PC-3 (cell line): ENCODE measurements at regions not wholly inside any gene's neighbourhood (a gene's known extent, or its start where the extent isn't known, plus 50 kb on each side); places are given as distances from the start of the nearest gene placed in this dataset.

Experiments
- ATAC-seq: fragments of 200-7000 bp; cut with Tn5 transposase; 2 replicates; pipeline ENCODE4 v1.9.1; 2020; ENCODE audit warnings: mild to moderate bottlenecking, moderate library complexity
- BruUV-seq: library from RNA; stranded (reverse); fragments of 400-500 nt; replicated peaks from 2 replicates; lab custom pipeline; 2021; lab: Mats Ljungman, UMichigan
- CTCF ChIA-PET: fragments of 300-600 bp; sonication (Branson Sonifier 250); formaldehyde crosslinking; loops from one replicate; lab custom pipeline; 2022; ENCODE audit warnings: antibody characterized with exemption; lab: Charles Lee
- POLR2A ChIA-PET: fragments of 300-600 bp; sonication (Branson Sonifier 250); formaldehyde crosslinking; loops from one replicate; lab custom pipeline; 2022; ENCODE audit warnings: antibody characterized with exemption; ENCODE audit not compliant: unreplicated experiment; lab: Charles Lee
- DNase-seq: peaks from one replicate; pipeline ENCODE4 v3.0.0-alpha.2; 2015
- H2AFZ ChIP-seq: fragments of 300-600 bp; sonication (generic); 2 replicates; pipeline ENCODE4 v1.6.0; 2016; ENCODE audit warnings: antibody characterized with exemption, low read length
- H3F3A ChIP-seq: fragments of 300-600 bp; sonication (generic); one replicate; pipeline ENCODE4 v1.6.0; 2017; ENCODE audit warnings: antibody characterized with exemption, low read length, control low read depth, mild to moderate bottlenecking; ENCODE audit not compliant: unreplicated experiment
- H3K27ac ChIP-seq: fragments of 300-600 bp; sonication (generic); 2 replicates; pipeline ENCODE4 v1.5.1; 2016; ENCODE audit warnings: mild to moderate bottlenecking, low read length
- H3K27me3 ChIP-seq: fragments of 300-600 bp; sonication (generic); 2 replicates; pipeline ENCODE4 v1.6.1; 2016; ENCODE audit warnings: low read length, mixed read lengths
- H3K36me3 ChIP-seq: fragments of 300-600 bp; sonication (generic); 2 replicates; pipeline ENCODE4 v1.6.1; 2016; ENCODE audit warnings: low read depth, mixed run types, low read length, mixed read lengths
- H3K4me1 ChIP-seq: fragments of 300-600 bp; sonication (generic); 2 replicates; pipeline ENCODE4 v1.5.1; 2016; ENCODE audit warnings: low read length; ENCODE audit not compliant: insufficient read depth
- H3K4me2 ChIP-seq: fragments of 300-600 bp; sonication (generic); 2 replicates; pipeline ENCODE4 v1.6.0; 2016; ENCODE audit warnings: low read length
- H3K4me3 ChIP-seq: fragments of 300-600 bp; sonication (generic); 2 replicates; pipeline ENCODE4 v1.5.1; 2016; ENCODE audit warnings: mild to moderate bottlenecking, low read length, mixed read lengths
- H3K79me2 ChIP-seq: fragments of 300-600 bp; sonication (generic); 2 replicates; pipeline ENCODE4 v1.6.1; 2017; ENCODE audit warnings: low read length, mixed read lengths
- H3K9ac ChIP-seq: fragments of 300-600 bp; sonication (generic); 2 replicates; pipeline ENCODE4 v1.6.0; 2016; ENCODE audit warnings: mild to moderate bottlenecking, low read length
- H3K9me2 ChIP-seq: fragments of 300-600 bp; sonication (generic); replicated peaks from 2 replicates; pipeline ENCODE4 v1.6.1; 2016; ENCODE audit warnings: mixed run types, low read length, mixed read lengths
- H3K9me3 ChIP-seq: fragments of 300-600 bp; sonication (generic); 2 replicates; pipeline ENCODE4 v1.6.1; 2016; ENCODE audit warnings: low read length, mixed read lengths
- H4K20me1 ChIP-seq: fragments of 300-600 bp; sonication (generic); 2 replicates; pipeline ENCODE4 v1.6.1; 2016; ENCODE audit warnings: low read length, mixed read lengths
- EZH2 ChIP-seq: fragments of 300-600 bp; sonication (generic); IDR thresholded peaks from one replicate; pipeline ENCODE4 v1.6.1; 2017; ENCODE audit warnings: antibody characterized with exemption, mild to moderate bottlenecking, low read length; ENCODE audit not compliant: unreplicated experiment
- EZH2phosphoT487 ChIP-seq: fragments of 300-600 bp; sonication (generic); IDR thresholded peaks from 2 replicates; pipeline ENCODE4 v1.6.1; 2018; ENCODE audit warnings: mild to moderate bottlenecking, antibody characterized with exemption, low read length, borderline replicate concordance
- intact Hi-C: fragments of 100-400 bp; cut with micrococcal nuclease; formaldehyde crosslinking; loops from 2 replicates; pipeline ENCODE4 v1.9.0; 2023
- TF ChIP-seq, protein P1 (sequence below): fragments of 300-600 bp; sonication (generic); conservative IDR thresholded peaks from 2 replicates; pipeline ENCODE4 v1.5.1; 2017; ENCODE audit warnings: antibody characterized with exemption, low read depth, mild to moderate bottlenecking, low read length

- BruUV-seq, result no TSS peak
- H3K4me3 ChIP-seq, result no peak overlapping the region
- H2AFZ ChIP-seq, result no peak overlapping the region
- no peaks in the 10 kb centered on the region for H3K79me2 ChIP-seq
- no peak overlapping the region for H3K4me2 ChIP-seq
- H4K20me1 ChIP-seq, result no peaks in the 10 kb centered on the region
- no peaks in the 10 kb centered on the region for H3K9me3 ChIP-seq
- intact Hi-C loops, result no loop called here
- POLR2A ChIA-PET, result no interaction called here
- H3K36me3 ChIP-seq, result no peaks in the 10 kb centered on the region
- CTCF ChIA-PET, result no interaction called here
- TF ChIP-seq, protein P1, sequence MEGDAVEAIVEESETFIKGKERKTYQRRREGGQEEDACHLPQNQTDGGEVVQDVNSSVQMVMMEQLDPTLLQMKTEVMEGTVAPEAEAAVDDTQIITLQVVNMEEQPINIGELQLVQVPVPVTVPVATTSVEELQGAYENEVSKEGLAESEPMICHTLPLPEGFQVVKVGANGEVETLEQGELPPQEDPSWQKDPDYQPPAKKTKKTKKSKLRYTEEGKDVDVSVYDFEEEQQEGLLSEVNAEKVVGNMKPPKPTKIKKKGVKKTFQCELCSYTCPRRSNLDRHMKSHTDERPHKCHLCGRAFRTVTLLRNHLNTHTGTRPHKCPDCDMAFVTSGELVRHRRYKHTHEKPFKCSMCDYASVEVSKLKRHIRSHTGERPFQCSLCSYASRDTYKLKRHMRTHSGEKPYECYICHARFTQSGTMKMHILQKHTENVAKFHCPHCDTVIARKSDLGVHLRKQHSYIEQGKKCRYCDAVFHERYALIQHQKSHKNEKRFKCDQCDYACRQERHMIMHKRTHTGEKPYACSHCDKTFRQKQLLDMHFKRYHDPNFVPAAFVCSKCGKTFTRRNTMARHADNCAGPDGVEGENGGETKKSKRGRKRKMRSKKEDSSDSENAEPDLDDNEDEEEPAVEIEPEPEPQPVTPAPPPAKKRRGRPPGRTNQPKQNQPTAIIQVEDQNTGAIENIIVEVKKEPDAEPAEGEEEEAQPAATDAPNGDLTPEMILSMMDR, result no peak
- TF ChIP-seq EZH2phosphoT487 (no peak), EZH2 (no peak)
- H3K4me1 ChIP-seq, result no peaks in the 10 kb centered on the region
- H3K9ac ChIP-seq, result no peak overlapping the region
- H3F3A ChIP-seq, result no peaks in the 10 kb centered on the region
- H3K9me2 ChIP-seq, result no peaks in the 10 kb centered on the region
- H3K27me3 ChIP-seq, result no peaks in the 10 kb centered on the region
- ATAC-seq (no peak), DNase-seq (no peak)
- no peak overlapping the region for H3K27ac ChIP-seq
These were observed 277.1 kb upstream of the TENM3 start for GRCh38 chr4:181966104-181966551.

DNA sequence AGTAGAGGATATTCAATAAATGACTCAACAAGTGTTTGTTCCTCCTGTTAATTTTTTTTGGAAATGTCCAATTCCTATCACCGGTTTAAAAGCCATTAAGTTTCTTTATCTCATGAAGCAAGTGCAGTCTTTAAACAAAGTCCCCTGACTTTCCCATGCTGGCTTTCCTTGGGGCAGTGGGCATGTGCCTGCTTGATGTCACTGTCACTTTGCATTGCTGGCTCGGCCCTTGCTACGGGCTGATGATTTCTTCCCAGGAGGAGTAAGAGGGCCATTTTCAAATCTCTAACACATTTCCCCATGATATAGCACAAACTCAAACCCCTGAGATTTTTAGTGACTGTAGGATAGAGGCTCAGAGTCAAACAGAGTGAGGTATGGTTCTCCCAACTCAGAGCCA lies 275.8 kb upstream of the TENM3 start:
- ChIA-PET CTCF (no interaction called here), POLR2A (no interaction called here)
- Histone ChIP-seq H3F3A (no peaks in the 10 kb centered on the region), H3K27me3 (no peaks in the 10 kb centered on the region), H3K9ac (no peak overlapping the region), H3K4me3 (no peak overlapping the region), H2AFZ (no peak overlapping the region), H4K20me1 (no peaks in the 10 kb centered on the region), H3K4me1 (no peaks in the 10 kb centered on the region), H3K9me3 (no peaks in the 10 kb centered on the region), H3K27ac (no peak overlapping the region), H3K4me2 (no peak overlapping the region), H3K9me2 (no peaks in the 10 kb centered on the region), H3K36me3 (no peaks in the 10 kb centered on the region), H3K79me2 (no peaks in the 10 kb centered on the region)
- intact Hi-C loops, result no loop called here
- ATAC-seq, result no peak
- no peak for TF ChIP-seq EZH2
- no peak for TF ChIP-seq EZH2phosphoT487
- TF ChIP-seq, protein P1, result no peak
- no peak for DNase-seq
- no TSS peak for BruUV-seq

DNA sequence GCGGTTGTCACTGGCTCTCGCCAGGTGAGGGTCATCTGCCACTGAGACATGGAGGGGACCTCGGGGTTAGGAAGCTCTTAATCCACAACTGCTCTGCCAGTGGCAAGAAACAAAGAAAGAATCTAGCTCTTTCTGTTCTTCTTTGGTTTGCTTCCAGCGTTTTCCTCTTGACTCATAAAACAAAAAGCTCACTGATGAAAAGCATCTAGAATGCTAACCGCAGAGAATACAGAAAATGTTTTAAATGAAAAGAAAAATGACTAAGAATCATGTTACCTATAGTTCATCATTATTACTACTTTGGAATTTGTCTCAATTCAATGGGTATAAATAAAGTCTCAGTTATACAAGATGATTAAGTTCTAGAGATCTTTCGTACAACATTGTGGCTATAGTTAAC lies 274.8 kb upstream of the TENM3 start:
- Histone ChIP-seq H3K9me3 (no peaks in the 10 kb centered on the region), H3K9me2 (no peaks in the 10 kb centered on the region), H3K4me2 (no peak overlapping the region), H3K4me1 (no peaks in the 10 kb centered on the region), H2AFZ (no peak overlapping the region), H3K27me3 (no peaks in the 10 kb centered on the region), H3K9ac (no peak overlapping the region), H3K79me2 (no peaks in the 10 kb centered on the region), H3K36me3 (no peaks in the 10 kb centered on the region), H3K27ac (no peak overlapping the region), H3K4me3 (no peak overlapping the region), H3F3A (no peaks in the 10 kb centered on the region), H4K20me1 (no peaks in the 10 kb centered on the region)
- POLR2A ChIA-PET, result no interaction called here
- no TSS peak for BruUV-seq
- CTCF ChIA-PET, result no interaction called here
- TF ChIP-seq EZH2 (no peak), EZH2phosphoT487 (no peak)
- TF ChIP-seq, protein P1, result no peak
- DNase-seq (no peak), ATAC-seq (no peak)
- intact Hi-C loops, result no loop called here
